ENCODE measurements at regions not wholly inside any gene's neighbourhood (a gene's known extent, or its start where the extent isn't known, plus 50 kb on each side); places are given as distances from the start of the nearest gene placed in this dataset.

GRCh38 chr2:7844414-7844965 lies 837.4 kb upstream of the ID2 start:
- Histone ChIP-seq H3K27ac (peak overlapping the region in 2 of 5 donors; percentile 1 to 4), H3K4me1 (replicated peaks in 1 of 2) (peaks cover 7 to 9% of the 10 kb centered on the region in 2 donors), H3K36me3 (replicated peaks in 1 of 2) (no peaks in the 10 kb centered on the region), H3K4me3 (no peak overlapping the region), H3K27me3 (no peaks in the 10 kb centered on the region), H3K9me3 (replicated peaks in 1 of 3) (no peaks in the 10 kb centered on the region)
- WGBS, 4 donors, result 54 to 64% (median 58%) methylated on average over 9 of the region's 9 CpGs
- TF ChIP-seq CTCF (IDR thresholded peaks at IDR 0.05) (no peak), POLR2A (IDR thresholded peaks at IDR 0.05) (no peak)
- DNase-seq, result no peak
- intact Hi-C loops (cut with DNase I), result no loop called here

GRCh38 chr2:7845332-7845731 lies 836.5 kb upstream of the ID2 start:
- no peak overlapping the region for H3K4me3 ChIP-seq
- peak in 5 of 7 donors; percentile 23 to 54 (median 35) for DNase-seq
- intact Hi-C loops (cut with DNase I), result no loop called here
- WGBS, 4 donors, result 24 to 42% (median 32%) methylated on average over 2 of the region's 2 CpGs
- no peak for TF ChIP-seq POLR2A (IDR thresholded peaks at IDR 0.05)
- TF ChIP-seq CTCF (IDR thresholded peaks at IDR 0.05), result no peak
- H3K27me3 ChIP-seq, result no peaks in the 10 kb centered on the region
- H3K9me3 ChIP-seq (replicated peaks in 1 of 3), result no peaks in the 10 kb centered on the region
- H3K36me3 ChIP-seq (replicated peaks in 1 of 2), result no peaks in the 10 kb centered on the region
- H3K27ac ChIP-seq, result peak overlapping the region in 2 of 5 donors; percentile 1 to 24
- peaks cover 7 to 9% of the 10 kb centered on the region in 2 donors for H3K4me1 ChIP-seq (replicated peaks in 1 of 2)

- no peaks in the 10 kb centered on the region for H3K36me3 ChIP-seq (replicated peaks in 1 of 2)
- 88 to 97% (median 91%) methylated on average over 5 of the region's 5 CpGs for WGBS, 4 donors
- peaks cover 7 to 9% of the 10 kb centered on the region in 2 donors for H3K4me1 ChIP-seq (replicated peaks in 1 of 2)
- intact Hi-C loops (cut with DNase I), result no loop called here
- no peak overlapping the region for H3K27ac ChIP-seq
- no peak for DNase-seq
- H3K9me3 ChIP-seq (replicated peaks in 1 of 3), result no peaks in the 10 kb centered on the region
- no peak for TF ChIP-seq POLR2A (IDR thresholded peaks at IDR 0.05)
- TF ChIP-seq CTCF (IDR thresholded peaks at IDR 0.05), result no peak
- no peaks in the 10 kb centered on the region for H3K27me3 ChIP-seq
- no peak overlapping the region for H3K4me3 ChIP-seq
These were observed 835.2 kb upstream of the ID2 start for GRCh38 chr2:7846607-7847006.

GRCh38 chr2:7847321-7847720 lies 834.5 kb upstream of the ID2 start:
- Histone ChIP-seq H3K4me1 (replicated peaks in 1 of 2) (peaks cover 7 to 9% of the 10 kb centered on the region in 2 donors), H3K36me3 (replicated peaks in 1 of 2) (no peaks in the 10 kb centered on the region), H3K4me3 (no peak overlapping the region), H3K9me3 (replicated peaks in 1 of 3) (no peaks in the 10 kb centered on the region), H3K27me3 (no peaks in the 10 kb centered on the region), H3K27ac (peak overlapping the region in 3 of 5 donors; percentile 23 to 66 (median 61))
- no peak for TF ChIP-seq CTCF (IDR thresholded peaks at IDR 0.05)
- TF ChIP-seq POLR2A (IDR thresholded peaks at IDR 0.05), result no peak
- 81 to 86% (median 84%) methylated on average over 4 of the region's 4 CpGs for WGBS, 4 donors
- no peak for DNase-seq
- intact Hi-C loops (cut with DNase I), result no loop called here

Measured in adrenal gland (tissue), 9 donors.